ENCODE measurements at regions not wholly inside any gene's neighbourhood (a gene's known extent, or its start where the extent isn't known, plus 50 kb on each side); places are given as distances from the start of the nearest gene placed in this dataset.

- Histone ChIP-seq H3K4me1 (ENCODE audit: control insufficient read depth, insufficient read depth, low read length) (no peaks in the 10 kb centered on the region), H3K9me3 (replicated peaks; ENCODE audit: control insufficient read depth, insufficient read depth, low read length) (no peaks in the 10 kb centered on the region), H4K20me1 (ENCODE audit: control insufficient read depth, insufficient read depth) (no peaks in the 10 kb centered on the region), H3K36me3 (ENCODE audit: control insufficient read depth in 2 of 2, insufficient read depth in 2 of 2, low read length in 1 of 2) (no peaks in the 10 kb centered on the region), H2AFZ (ENCODE audit: control insufficient read depth, low read depth, low read length) (no peak overlapping the region), H3K27ac (ENCODE audit: control insufficient read depth, insufficient read depth) (no peak overlapping the region), H3K79me2 (ENCODE audit: control insufficient read depth, insufficient read depth, low read length) (no peaks in the 10 kb centered on the region), H3K9ac (ENCODE audit: control insufficient read depth, insufficient read depth, low read length) (no peak overlapping the region), H3K27me3 (replicated peaks in 1 of 2; ENCODE audit: control insufficient read depth in 2 of 2, insufficient read depth in 2 of 2, low read length in 1 of 2) (no peaks in the 10 kb centered on the region), H3K4me3 (no peak overlapping the region), H3K4me2 (ENCODE audit: control insufficient read depth, insufficient read depth) (no peak overlapping the region)
- RAD21 ChIA-PET (ENCODE audit: unreplicated experiment): no interaction called here
- POLR2A ChIA-PET: no interaction called here
- CTCF ChIA-PET: interaction anchor here (1.3 to 2.4 kb wide), 3 partner anchors 14 to 425 kb away, joined by 3 to 10 read pairs (median 4); no protein-coding TSS in a partner anchor
- SMC1A ChIA-PET (ENCODE audit: uncharacterized antibody, unreplicated experiment): no interaction called here
- DNase-seq (ENCODE audit: low read depth, low spot score) (no peak), FAIRE-seq (no peak), ATAC-seq (no peak)
- WGBS (ENCODE audit: insufficient coverage, insufficient replicate concordance, low lambda C conversion rate, missing lambda C conversion rate): 47% methylated on average over 6 of the region's 6 CpGs
- in situ Hi-C loops (cut with MboI) (no loop called here), intact Hi-C loops (cut with micrococcal nuclease; ENCODE audit: unreplicated experiment) (no loop called here)
- TF ChIP-seq CTCF (IDR thresholded peaks at IDR 0.05 in 2 of 3, conservative IDR thresholded peaks at IDR 0.05 in 1 of 3; ENCODE audit: control insufficient read depth in 2 of 3, extremely low read depth in 1 of 3, insufficient read depth in 1 of 3, low read depth in 3 of 3, low read length in 3 of 3) (no peak), EP300 (IDR thresholded peaks at IDR 0.05; ENCODE audit: borderline replicate concordance in 1 of 2, control insufficient read depth in 1 of 2, low read depth in 2 of 2, low read length in 2 of 2) (no peak), IRF5 (IDR thresholded peaks at IDR 0.05; ENCODE audit: borderline replicate concordance) (no peak), TARDBP (IDR thresholded peaks at IDR 0.05; ENCODE audit: borderline replicate concordance) (no peak), SREBF2 (IDR thresholded peaks at IDR 0.05; ENCODE audit: low read length) (no peak), ZNF217 (IDR thresholded peaks at IDR 0.05) (no peak), RBBP5 (conservative IDR thresholded peaks at IDR 0.05) (no peak), SRF (IDR thresholded peaks at IDR 0.05; ENCODE audit: low read depth in 2 of 2, low read length in 2 of 2) (no peak), POU2F2 (IDR thresholded peaks at IDR 0.05; ENCODE audit: borderline replicate concordance, low read depth, low read length) (no peak), SIX5 (IDR thresholded peaks at IDR 0.05; ENCODE audit: low read depth, low read length, severe bottlenecking) (no peak), PAX8 (IDR thresholded peaks at IDR 0.05) (no peak), ZNF207 (IDR thresholded peaks at IDR 0.05; ENCODE audit: borderline replicate concordance) (no peak)
- no TSS peak for BruUV-seq (replicated peaks)
Observed at GRCh38 chr14:65840118-65840751, 427.7 kb downstream of the FUT8 start.

All from GM12878 (cell line).